ENCODE measurements at regions not wholly inside any gene's neighbourhood (a gene's known extent, or its start where the extent isn't known, plus 50 kb on each side); places are given as distances from the start of the nearest gene placed in this dataset.
A peak's percentile ranks its signal among the peaks of the same experiment; 100 is the strongest.

- H3K9me3 ChIP-seq (ENCODE audit: insufficient read depth, low read depth, low read length), result no peaks in the 10 kb centered on the region
- no peaks in the 10 kb centered on the region for H3K36me3 ChIP-seq (ENCODE audit: insufficient read depth, low read length)
- no peaks in the 10 kb centered on the region for H3F3A ChIP-seq (ENCODE audit: low read depth)
- H3K4me3 ChIP-seq (ENCODE audit: low read length, poor library complexity, severe bottlenecking), result no peak overlapping the region
- peaks cover 4% of the 10 kb centered on the region for H3K4me1 ChIP-seq (ENCODE audit: insufficient read depth, low read length, poor library complexity, severe bottlenecking)
- H2AFZ ChIP-seq (ENCODE audit: low read length), result no peak overlapping the region
- TF ChIP-seq CTCF (conservative IDR thresholded peaks at IDR 0.05; ENCODE audit: low read length) (no peak), EZH2phosphoT487 (IDR thresholded peaks at IDR 0.05; ENCODE audit: borderline replicate concordance) (no peak)
- no peaks in the 10 kb centered on the region for H3K9me2 ChIP-seq (replicated peaks; ENCODE audit: low read depth, low read length)
- no peak overlapping the region for H3K9ac ChIP-seq (ENCODE audit: low read depth, low read length, poor library complexity, severe bottlenecking)
- no peaks in the 10 kb centered on the region for H4K20me1 ChIP-seq (ENCODE audit: insufficient read depth, low read length, poor library complexity, severe bottlenecking)
- no peaks in the 10 kb centered on the region for H3K27me3 ChIP-seq (ENCODE audit: insufficient read depth, low read length, poor library complexity, severe bottlenecking)
- no peaks in the 10 kb centered on the region for H3K79me2 ChIP-seq (ENCODE audit: insufficient read depth, low read length)
- no peak overlapping the region for H3K4me2 ChIP-seq (ENCODE audit: low read depth, low read length, poor library complexity, severe bottlenecking)
These were observed 315.7 kb downstream of the FBXW7 start for GRCh38 chr4:152220201-152220666.

- TF ChIP-seq CTCF (conservative IDR thresholded peaks at IDR 0.05; ENCODE audit: low read length) (no peak), EZH2phosphoT487 (IDR thresholded peaks at IDR 0.05; ENCODE audit: borderline replicate concordance) (no peak)
- no peak overlapping the region for H3K9ac ChIP-seq (ENCODE audit: low read depth, low read length, poor library complexity, severe bottlenecking)
- no peak overlapping the region for H3K4me3 ChIP-seq (ENCODE audit: low read length, poor library complexity, severe bottlenecking)
- H3K4me1 ChIP-seq (ENCODE audit: insufficient read depth, low read length, poor library complexity, severe bottlenecking), result peaks cover 4% of the 10 kb centered on the region
- H3K9me3 ChIP-seq (ENCODE audit: insufficient read depth, low read depth, low read length), result no peaks in the 10 kb centered on the region
- H3K27me3 ChIP-seq (ENCODE audit: insufficient read depth, low read length, poor library complexity, severe bottlenecking), result no peaks in the 10 kb centered on the region
- no peak overlapping the region for H2AFZ ChIP-seq (ENCODE audit: low read length)
- no peaks in the 10 kb centered on the region for H3K9me2 ChIP-seq (replicated peaks; ENCODE audit: low read depth, low read length)
- no peak overlapping the region for H3K4me2 ChIP-seq (ENCODE audit: low read depth, low read length, poor library complexity, severe bottlenecking)
- no peaks in the 10 kb centered on the region for H3K79me2 ChIP-seq (ENCODE audit: insufficient read depth, low read length)
- no peaks in the 10 kb centered on the region for H3K36me3 ChIP-seq (ENCODE audit: insufficient read depth, low read length)
- no peaks in the 10 kb centered on the region for H4K20me1 ChIP-seq (ENCODE audit: insufficient read depth, low read length, poor library complexity, severe bottlenecking)
- H3F3A ChIP-seq (ENCODE audit: low read depth), result no peaks in the 10 kb centered on the region
These were observed 317.3 kb downstream of the FBXW7 start for GRCh38 chr4:152218576-152218975.

GRCh38 chr4:152217896-152218295, 318.0 kb downstream of the FBXW7 start:
- TF ChIP-seq CTCF (conservative IDR thresholded peaks at IDR 0.05; ENCODE audit: low read length) (no peak), EZH2phosphoT487 (IDR thresholded peaks at IDR 0.05; ENCODE audit: borderline replicate concordance) (no peak)
- H3K4me3 ChIP-seq (ENCODE audit: low read length, poor library complexity, severe bottlenecking), result no peak overlapping the region
- no peaks in the 10 kb centered on the region for H3K36me3 ChIP-seq (ENCODE audit: insufficient read depth, low read length)

More at GRCh38 chr4:152217896-152218295, 318.0 kb downstream of the FBXW7 start:
- H3K9me2 ChIP-seq (replicated peaks; ENCODE audit: low read depth, low read length), result no peaks in the 10 kb centered on the region
- H3K27me3 ChIP-seq (ENCODE audit: insufficient read depth, low read length, poor library complexity, severe bottlenecking), result no peaks in the 10 kb centered on the region
- no peaks in the 10 kb centered on the region for H3K79me2 ChIP-seq (ENCODE audit: insufficient read depth, low read length)
- H3K9ac ChIP-seq (ENCODE audit: low read depth, low read length, poor library complexity, severe bottlenecking), result no peak overlapping the region
- no peaks in the 10 kb centered on the region for H3F3A ChIP-seq (ENCODE audit: low read depth)
- no peak overlapping the region for H3K4me2 ChIP-seq (ENCODE audit: low read depth, low read length, poor library complexity, severe bottlenecking)
- no peaks in the 10 kb centered on the region for H4K20me1 ChIP-seq (ENCODE audit: insufficient read depth, low read length, poor library complexity, severe bottlenecking)
- peaks cover 4% of the 10 kb centered on the region for H3K4me1 ChIP-seq (ENCODE audit: insufficient read depth, low read length, poor library complexity, severe bottlenecking)
- H3K9me3 ChIP-seq (ENCODE audit: insufficient read depth, low read depth, low read length), result no peaks in the 10 kb centered on the region
- H2AFZ ChIP-seq (ENCODE audit: low read length), result 0 out of 2 replicates have a peak overlapping the region, but pooled peaks have one; percentile 29

Measured in Loucy (cell line).